ENCODE measurements at regions not wholly inside any gene's neighbourhood (a gene's known extent, or its start where the extent isn't known, plus 50 kb on each side); places are given as distances from the start of the nearest gene placed in this dataset.

DNA sequence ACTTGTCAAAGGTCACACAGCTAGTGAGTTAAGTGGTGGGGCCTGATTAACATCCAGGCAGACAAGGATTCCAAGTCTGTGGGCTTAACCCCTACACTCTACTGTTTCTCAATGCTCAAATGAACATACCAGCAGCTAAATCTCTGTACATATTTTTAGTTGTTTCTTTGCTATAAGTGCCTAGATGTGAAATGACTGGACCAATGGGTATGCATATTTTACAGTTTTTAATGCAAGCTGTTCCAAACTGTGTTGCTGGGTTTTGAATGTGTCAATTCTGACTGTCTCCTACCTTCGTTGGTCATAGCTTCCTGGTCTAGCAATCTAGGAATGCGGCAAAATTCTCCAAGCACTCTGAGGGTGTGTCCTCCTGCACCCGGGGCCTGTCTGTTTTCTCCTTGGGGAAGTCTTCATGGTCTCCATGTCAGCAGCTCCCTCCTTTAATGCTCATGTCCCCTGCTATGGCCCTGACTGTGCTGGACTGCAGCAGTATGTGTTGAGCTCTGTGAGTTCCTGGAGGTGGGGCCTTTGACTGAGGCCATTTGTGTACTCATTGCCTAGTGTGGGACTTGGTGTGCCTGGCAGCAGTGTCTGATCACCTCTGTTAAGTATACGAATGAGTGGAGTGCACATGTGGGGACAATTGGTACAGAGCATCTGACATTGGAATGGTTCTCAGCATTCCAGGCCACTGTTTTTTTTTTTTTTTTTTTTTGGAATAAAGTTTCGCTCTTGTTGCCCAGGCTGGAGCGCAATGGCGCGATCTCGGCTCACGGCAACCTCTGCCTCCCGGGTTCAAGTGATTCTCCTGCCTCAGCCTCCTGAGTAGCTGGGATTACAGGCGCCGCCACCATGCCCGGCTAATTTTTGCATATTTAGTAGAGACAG, 72.9 kb upstream of the SLC2A1 start:
- DNase-seq (ENCODE audit: low read depth, low spot score) (no peak), ATAC-seq (no peak; the same call in 1 of the 2 replicates)
- CTCF ChIA-PET = interaction anchor here (0.5 kb wide), 1 partner anchor 113 kb away, joined by 4 read pairs; no protein-coding TSS in a partner anchor
- intact Hi-C loops (cut with micrococcal nuclease; ENCODE audit: unreplicated experiment) = no loop called here
- Histone ChIP-seq H3K4me1 (ENCODE audit: control insufficient read depth, insufficient read depth, low read length) (no peaks in the 10 kb centered on the region), H3K27me3 (ENCODE audit: control insufficient read depth, insufficient read depth, low read length) (no peaks in the 10 kb centered on the region), H3K27ac (ENCODE audit: low read length) (no peak overlapping the region), H3K36me3 (ENCODE audit: control insufficient read depth, insufficient read depth, low read length) (no peaks in the 10 kb centered on the region), H3K4me3 (ENCODE audit: low read depth in 2 of 2, low read length in 2 of 2) (no peak overlapping the region), H3K9me3 (ENCODE audit: control insufficient read depth, insufficient read depth, low read depth, low read length) (no peaks in the 10 kb centered on the region)
- no TSS peak for BruUV-seq (replicated peaks)
- TF ChIP-seq POLR2AphosphoS5 (IDR thresholded peaks at IDR 0.05; ENCODE audit: low read depth, low read length) = no peak
- TF ChIP-seq TCF7L2 (IDR thresholded peaks at IDR 0.05; ENCODE audit: low read depth, low read length) = no peak
- TF ChIP-seq SIN3A (IDR thresholded peaks at IDR 0.05; ENCODE audit: borderline replicate concordance, insufficient read depth, low read depth, low read length) = no peak
- TF ChIP-seq, protein P1, sequence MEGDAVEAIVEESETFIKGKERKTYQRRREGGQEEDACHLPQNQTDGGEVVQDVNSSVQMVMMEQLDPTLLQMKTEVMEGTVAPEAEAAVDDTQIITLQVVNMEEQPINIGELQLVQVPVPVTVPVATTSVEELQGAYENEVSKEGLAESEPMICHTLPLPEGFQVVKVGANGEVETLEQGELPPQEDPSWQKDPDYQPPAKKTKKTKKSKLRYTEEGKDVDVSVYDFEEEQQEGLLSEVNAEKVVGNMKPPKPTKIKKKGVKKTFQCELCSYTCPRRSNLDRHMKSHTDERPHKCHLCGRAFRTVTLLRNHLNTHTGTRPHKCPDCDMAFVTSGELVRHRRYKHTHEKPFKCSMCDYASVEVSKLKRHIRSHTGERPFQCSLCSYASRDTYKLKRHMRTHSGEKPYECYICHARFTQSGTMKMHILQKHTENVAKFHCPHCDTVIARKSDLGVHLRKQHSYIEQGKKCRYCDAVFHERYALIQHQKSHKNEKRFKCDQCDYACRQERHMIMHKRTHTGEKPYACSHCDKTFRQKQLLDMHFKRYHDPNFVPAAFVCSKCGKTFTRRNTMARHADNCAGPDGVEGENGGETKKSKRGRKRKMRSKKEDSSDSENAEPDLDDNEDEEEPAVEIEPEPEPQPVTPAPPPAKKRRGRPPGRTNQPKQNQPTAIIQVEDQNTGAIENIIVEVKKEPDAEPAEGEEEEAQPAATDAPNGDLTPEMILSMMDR (IDR thresholded peaks at IDR 0.05) = no peak
- no peak for TF ChIP-seq REST (IDR thresholded peaks at IDR 0.05; ENCODE audit: insufficient read depth in 1 of 2, low read depth in 2 of 2, low read length in 1 of 2)
- in situ Hi-C loops (cut with HindIII; ENCODE audit: low pct_unique_long_range_greater_than_20kb, low sequenced_read_pairs) = no loop called here
- POLR2A ChIA-PET = no interaction called here

- TF ChIP-seq, protein P1 (IDR thresholded peaks at IDR 0.05) = no peak
- no peak for TF ChIP-seq SIN3A (IDR thresholded peaks at IDR 0.05; ENCODE audit: borderline replicate concordance, insufficient read depth, low read depth, low read length)
- no peak for TF ChIP-seq TCF7L2 (IDR thresholded peaks at IDR 0.05; ENCODE audit: low read depth, low read length)
- TF ChIP-seq REST (IDR thresholded peaks at IDR 0.05; ENCODE audit: insufficient read depth in 1 of 2, low read depth in 2 of 2, low read length in 1 of 2) = no peak
- TF ChIP-seq POLR2AphosphoS5 (IDR thresholded peaks at IDR 0.05; ENCODE audit: low read depth, low read length) = no peak
- ChIA-PET POLR2A (no interaction called here), CTCF (no interaction called here)
- DNase-seq (ENCODE audit: low read depth, low spot score) (no peak), ATAC-seq (no peak)
- in situ Hi-C loops (cut with HindIII; ENCODE audit: low pct_unique_long_range_greater_than_20kb, low sequenced_read_pairs) = no loop called here
- Histone ChIP-seq H3K27me3 (ENCODE audit: control insufficient read depth, insufficient read depth, low read length) (no peaks in the 10 kb centered on the region), H3K36me3 (ENCODE audit: control insufficient read depth, insufficient read depth, low read length) (no peaks in the 10 kb centered on the region), H3K9me3 (ENCODE audit: control insufficient read depth, insufficient read depth, low read depth, low read length) (no peaks in the 10 kb centered on the region), H3K4me1 (ENCODE audit: control insufficient read depth, insufficient read depth, low read length) (no peaks in the 10 kb centered on the region), H3K27ac (ENCODE audit: low read length) (no peak overlapping the region), H3K4me3 (ENCODE audit: low read depth in 2 of 2, low read length in 2 of 2) (no peak overlapping the region)
- BruUV-seq (replicated peaks) = no TSS peak
- intact Hi-C loops (cut with micrococcal nuclease; ENCODE audit: unreplicated experiment) = no loop called here
Measured at GRCh38 chr1:43024905-43025304, 66.2 kb upstream of the SLC2A1 start.

Measured in Panc1 (cell line).